Erythroblast (primary cell): ENCODE measurements at regions not wholly inside any gene's neighbourhood (a gene's known extent, or its start where the extent isn't known, plus 50 kb on each side); places are given as distances from the start of the nearest gene placed in this dataset.

ENCODE experiments used
- GATA1 ChIP-seq: IDR thresholded peaks from 2 replicates; pipeline ENCODE4 v1.6.1; 2011; ENCODE audit warnings: low read depth, mild to moderate bottlenecking, control low read depth, low read length, moderate library complexity
- POLR2A ChIP-seq: IDR thresholded peaks from 2 replicates; pipeline ENCODE4 v1.6.1; 2011; ENCODE audit warnings: mild to moderate bottlenecking, low read length

DNA sequence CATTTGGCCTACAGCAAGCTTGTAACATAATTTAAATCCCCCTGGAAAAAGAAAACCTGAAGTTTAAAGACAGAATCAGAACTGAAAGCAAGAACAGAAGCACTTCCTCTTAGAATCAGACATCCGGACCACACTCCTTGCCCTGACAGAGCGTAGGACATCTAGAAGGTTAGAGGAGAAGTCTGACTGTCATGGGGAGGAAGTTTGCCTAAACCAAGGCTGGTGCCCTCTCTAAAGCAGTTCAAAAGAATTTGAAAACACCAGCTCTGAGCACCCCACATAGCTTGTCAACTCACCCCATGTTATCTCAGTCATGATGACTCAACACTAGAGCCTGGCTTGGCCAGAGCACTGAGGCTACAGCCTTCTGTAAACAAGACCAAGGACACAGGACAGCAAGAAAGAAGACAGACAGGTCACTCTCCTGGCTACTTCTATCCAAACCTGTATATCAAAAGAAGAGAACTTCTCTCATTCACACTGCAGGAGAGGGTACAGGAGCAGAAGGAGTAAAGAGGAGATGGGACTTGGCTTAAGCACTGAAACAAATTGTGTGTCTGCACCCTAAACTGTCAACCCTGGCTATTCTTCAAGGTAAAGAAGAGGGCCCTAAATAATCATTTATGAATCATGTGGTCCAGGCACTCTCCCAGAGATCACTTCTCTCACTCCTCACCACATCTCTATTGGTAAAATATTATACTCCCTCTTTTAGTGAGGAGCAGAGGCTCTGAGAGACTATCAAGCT is 198.6 kb downstream of the MEMO1 start:
- TF ChIP-seq POLR2A: no peak
- TF ChIP-seq GATA1: no peak
